ENCODE measurements at regions not wholly inside any gene's neighbourhood (a gene's known extent, or its start where the extent isn't known, plus 50 kb on each side); places are given as distances from the start of the nearest gene placed in this dataset.
"Not testable (repeated sequence)": the region's sequence is repeated elsewhere in the genome, so short reads cannot be mapped to it uniquely, and the experiment has no call there.

GRCh38 chr4:145295547-145295946, 115.2 kb upstream of the OTUD4 start:
- no peak for DNase-seq (ENCODE audit: low spot score)

DNA sequence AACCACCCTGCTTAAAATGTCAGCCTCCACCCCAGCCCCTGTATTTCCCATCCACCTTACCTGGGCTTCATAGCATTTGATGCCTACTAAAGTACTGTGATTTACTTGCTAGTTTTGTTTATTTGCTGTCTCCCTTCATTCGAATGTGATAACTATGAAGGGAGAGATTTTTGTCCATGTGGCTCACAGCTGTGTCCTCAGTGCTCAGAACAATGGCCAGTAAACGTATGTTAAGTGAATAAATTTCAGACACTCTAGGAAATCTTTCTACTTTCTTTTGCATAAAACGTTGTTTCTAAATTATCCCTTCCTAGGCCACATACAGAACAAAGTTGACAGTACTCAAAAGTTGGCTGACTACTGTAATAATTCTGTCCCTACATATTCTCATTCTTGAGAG, 114.7 kb upstream of the OTUD4 start:
- no peak for DNase-seq (ENCODE audit: low spot score)

DNA sequence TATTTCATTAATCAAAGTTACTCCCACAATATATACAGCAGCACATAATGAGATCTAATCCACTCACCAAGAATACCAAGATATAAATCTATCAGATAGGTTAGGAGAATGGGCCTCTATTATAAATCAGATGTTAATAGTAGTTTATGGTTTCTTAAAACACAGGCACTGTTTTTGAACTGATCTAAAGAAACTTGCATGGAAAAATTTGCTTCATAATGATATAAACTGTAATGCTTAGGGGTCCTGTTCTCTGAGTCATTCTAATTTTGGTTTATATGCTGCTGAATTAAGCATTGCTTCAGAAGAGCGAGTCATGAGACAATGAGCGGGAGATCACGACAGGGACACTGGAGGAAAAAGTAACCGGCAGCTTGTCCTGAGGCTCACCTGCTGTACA, 113.3 kb upstream of the OTUD4 start:
- DNase-seq (ENCODE audit: low spot score), result no peak

DNA sequence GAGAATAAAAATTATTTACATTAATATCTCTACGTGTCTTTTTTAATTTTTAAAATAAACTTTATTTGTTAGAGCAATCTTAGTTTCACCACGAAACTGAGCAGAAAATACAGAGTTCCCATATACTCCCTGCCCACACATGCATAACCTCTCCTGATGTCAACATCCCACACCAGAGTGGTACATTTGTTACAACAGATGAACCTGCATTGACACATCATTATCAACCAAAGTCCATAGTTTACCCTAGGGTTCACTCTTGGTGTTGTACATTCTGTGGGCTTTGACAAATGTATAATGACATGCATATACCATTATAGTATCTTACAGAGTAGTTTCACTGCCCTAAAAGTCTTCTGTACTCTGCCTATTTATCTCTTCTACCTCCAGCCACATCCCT, 110.6 kb upstream of the OTUD4 start:
- DNase-seq (ENCODE audit: low spot score), result no peak

- no peak for DNase-seq (ENCODE audit: low spot score)
These were observed 109.2 kb upstream of the OTUD4 start for GRCh38 chr4:145289403-145290076.

- no peak for DNase-seq (ENCODE audit: low spot score)
These were observed 107.0 kb upstream of the OTUD4 start for GRCh38 chr4:145287351-145287750.

DNA sequence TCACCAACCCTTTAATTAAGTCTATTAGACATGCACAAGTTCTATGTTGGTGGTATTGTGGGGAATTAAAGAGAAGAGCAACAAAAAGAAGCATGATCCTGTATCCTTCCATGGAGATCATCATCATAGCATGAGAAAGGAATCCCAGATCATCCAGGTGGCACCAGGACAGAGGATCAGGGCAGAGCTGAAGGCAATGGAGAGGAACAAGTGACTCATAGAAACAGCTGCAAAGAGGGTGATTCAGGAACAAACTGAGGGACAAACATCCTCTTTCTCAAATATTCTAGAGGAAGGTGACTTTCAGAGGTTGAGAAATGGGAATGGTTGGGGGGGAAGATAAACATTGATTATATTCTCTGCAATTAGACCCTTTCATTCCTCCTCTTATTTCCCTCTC, 105.5 kb upstream of the OTUD4 start:
- DNase-seq (ENCODE audit: low spot score), result no peak

DNA sequence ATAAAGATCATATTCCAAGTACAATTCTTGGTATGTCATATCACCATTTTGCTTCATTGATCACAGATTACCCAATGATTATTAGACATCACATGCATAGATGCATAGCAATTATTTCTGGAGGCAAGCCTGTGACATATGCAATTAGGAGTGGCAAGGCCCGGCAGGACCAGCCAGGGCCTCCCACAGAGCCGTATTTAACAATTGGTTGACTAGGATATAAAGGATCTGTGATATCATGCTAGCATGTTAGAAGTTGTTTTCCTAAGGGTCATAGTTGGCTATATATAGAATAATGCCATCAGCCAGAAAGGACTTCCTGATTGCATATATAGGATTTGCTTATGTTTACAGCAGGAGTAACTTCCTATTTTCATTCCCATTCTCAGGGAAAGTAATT, 103.5 kb upstream of the OTUD4 start:
- no peak for DNase-seq (ENCODE audit: low spot score)

GRCh38 chr4:145281951-145282350, 101.6 kb upstream of the OTUD4 start:
- DNase-seq (ENCODE audit: low spot score), result no peak

DNA sequence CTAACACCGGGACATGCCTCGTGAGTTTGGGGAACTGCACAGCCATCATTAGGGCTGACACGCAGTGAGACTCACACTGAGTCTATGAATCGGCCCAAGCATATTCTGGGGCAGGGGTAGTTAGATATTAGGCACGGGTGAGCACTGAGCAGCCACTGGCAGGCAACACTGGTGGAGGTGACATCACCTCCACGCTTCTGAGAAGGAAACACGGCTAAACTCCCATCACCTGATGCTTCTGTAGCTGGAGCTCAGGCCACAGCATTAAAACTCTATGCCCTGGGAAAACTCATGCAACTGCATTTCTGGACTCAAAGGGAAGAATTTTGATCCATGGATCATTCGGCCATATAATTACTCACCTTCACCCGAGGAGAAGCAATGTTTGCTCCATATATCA, 100.8 kb upstream of the OTUD4 start:
- no peak for DNase-seq (ENCODE audit: low spot score)

DNA sequence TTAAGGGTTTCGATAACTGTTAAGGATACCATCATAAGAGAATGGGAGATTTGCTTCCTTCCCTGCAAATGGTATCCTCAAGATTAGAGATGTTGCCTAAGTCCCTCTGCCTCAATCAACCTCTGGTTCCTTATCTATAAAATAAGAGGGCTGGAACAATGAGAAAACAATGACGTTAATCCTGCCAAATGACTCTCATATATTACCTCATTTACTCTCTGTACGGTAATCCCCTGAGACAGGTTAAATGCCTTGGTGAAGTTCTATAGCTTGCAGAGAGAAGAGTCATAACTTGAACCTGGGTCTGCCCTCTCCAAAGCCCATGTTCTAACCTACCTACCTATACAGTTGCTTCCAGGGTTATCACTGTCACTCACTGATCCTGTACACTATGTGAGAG, 100.2 kb upstream of the OTUD4 start:
- DNase-seq (ENCODE audit: low spot score), result no peak

DNA sequence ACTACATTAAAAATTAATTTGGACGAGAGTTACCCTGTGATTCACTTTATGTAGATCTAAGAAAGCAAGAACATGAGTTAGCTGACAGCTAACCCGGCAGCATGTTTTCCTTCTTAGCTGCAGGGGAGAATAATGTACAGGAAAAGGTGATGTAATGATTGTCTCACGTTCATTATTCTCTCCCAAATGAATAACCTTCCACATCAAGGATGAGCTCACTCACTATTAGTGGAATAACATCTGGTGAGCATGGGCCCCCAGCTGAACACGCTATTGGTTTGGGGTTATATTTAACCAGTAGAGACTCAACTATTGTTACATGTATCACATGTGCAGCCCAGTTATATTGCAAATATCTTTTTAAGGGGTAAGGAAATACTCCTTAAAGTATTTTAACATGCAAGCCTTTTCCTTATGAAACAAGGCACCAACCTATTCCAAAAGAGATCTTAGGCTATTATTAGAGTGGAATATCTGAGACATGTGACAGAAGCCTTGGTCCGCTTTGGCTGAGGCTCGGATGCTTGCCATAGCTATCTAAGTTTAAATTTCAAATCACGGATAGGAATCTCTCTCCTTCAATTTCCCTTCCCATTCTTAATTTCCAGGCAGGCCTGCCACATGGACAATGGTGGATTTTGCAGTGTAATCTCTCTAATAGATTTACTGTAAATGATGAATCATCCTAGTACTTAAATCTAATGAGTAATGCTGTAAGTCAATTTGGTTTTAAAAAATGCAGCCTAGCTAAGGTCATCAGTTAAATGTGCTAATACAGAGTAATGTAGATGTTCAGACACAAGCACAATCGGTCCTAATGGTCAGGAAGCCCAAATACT, 99.0 kb upstream of the OTUD4 start:
- no peak for DNase-seq (ENCODE audit: low spot score)

- DNase-seq (ENCODE audit: low spot score), result no peak
These were observed 98.1 kb upstream of the OTUD4 start for GRCh38 chr4:145278341-145279121.

DNA sequence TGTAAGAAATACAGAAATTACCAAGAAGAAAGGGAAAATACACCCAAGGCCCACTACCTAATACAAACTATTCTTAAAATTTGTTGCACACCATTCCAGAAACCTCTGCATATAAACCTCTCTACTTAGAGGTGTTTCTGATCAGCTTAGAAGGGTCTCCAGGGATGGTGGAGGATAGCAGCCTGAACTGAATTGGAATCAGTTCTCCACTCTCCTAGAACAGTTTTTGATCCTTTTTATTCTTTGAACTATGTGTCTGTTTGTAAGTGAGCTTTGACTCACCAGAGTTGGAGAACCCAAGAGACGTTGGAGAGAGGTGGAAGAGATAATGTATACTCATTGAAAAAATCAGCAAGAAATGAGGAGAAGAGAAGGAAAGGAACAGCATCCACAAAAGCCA, 96.6 kb upstream of the OTUD4 start:
- no peak for DNase-seq (ENCODE audit: low spot score)

DNA sequence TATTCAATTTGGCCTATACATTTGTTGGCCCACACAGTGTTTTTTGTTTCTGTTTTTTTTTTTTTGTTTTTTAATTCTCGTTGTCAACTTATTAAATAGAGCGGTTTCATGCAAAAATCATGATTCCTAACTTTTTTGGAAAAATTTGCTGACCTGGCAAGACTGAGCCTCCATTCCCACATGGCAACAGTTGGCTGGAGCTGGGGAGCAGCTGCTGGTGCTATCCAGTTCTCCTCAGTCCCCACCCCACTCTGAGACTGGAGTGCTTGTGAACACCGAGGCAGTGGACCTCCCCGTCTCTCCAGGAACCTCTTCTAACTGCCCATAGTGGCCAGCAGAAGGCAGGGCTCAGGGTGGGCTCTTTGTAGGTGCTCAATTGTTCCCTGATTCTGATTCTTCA, 95.7 kb upstream of the OTUD4 start:
- no peak for DNase-seq (ENCODE audit: low spot score)

DNA sequence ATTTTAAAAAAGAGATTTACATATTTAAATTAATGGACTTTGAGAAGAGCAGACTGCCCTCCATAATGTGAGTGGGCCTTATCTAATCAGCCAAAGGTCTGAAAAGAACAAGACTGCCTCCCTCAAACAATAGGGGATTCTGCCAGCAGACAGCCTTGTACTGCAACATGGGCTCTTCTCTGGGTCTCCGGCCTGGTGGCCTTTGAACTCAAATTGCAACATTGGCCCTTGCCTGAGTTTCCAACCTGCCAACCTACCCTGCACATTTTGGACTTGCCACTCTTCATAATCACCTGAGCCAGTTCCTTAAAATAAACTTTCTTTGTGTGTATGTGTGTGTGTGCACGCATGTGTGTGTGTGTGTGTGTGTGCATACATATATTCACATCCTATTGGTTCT, 90.8 kb upstream of the OTUD4 start:
- no peak for DNase-seq (ENCODE audit: low spot score)

DNA sequence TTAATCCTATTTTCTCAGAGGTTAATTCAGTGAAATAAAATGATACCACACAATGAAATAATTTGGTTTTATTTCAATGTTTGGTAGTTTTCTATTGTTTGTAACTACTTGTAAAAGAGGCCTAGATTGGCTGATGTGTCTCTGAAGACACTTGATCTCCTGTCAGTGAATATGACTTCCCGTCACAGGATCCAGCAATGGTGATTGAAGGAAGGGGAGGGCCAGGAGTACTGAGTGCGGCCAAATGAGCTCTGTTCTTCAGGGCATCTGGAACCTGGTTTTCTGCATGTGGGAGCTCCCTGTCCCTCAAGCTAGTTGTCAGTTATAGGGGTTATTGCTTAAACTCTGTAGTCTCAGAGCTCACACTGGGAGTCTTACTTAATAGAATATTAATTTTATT, 86.5 kb upstream of the OTUD4 start:
- no peak for DNase-seq (ENCODE audit: low spot score)

GRCh38 chr4:145260091-145260490, 79.7 kb upstream of the OTUD4 start:
- no peak for DNase-seq (ENCODE audit: low spot score)

- not testable (repeated sequence) for DNase-seq (ENCODE audit: low spot score)
These were observed 74.9 kb upstream of the OTUD4 start for GRCh38 chr4:145255311-145255710.

GRCh38 chr4:145252190-145252589, 71.8 kb upstream of the OTUD4 start:
- no peak for DNase-seq (ENCODE audit: low spot score)

DNA sequence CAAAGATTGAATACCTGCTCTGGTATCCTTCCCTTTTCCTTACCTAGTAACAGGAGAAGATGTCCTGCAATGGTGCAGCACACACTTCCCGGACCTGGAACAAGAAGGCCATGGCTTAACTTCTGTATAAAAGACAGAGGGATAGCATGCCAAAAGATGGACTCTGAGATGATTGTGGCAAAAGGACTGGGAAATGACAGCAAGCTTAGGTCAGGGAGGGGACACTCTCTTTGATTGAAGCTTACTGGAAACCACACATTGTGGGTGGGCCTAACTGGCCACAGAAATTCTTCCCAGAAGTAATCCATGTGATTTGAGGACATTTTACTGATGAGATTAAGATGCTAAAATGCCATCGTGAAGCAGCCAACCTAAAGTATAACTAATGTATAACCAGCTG, 71.0 kb upstream of the OTUD4 start:
- DNase-seq (ENCODE audit: low spot score), result no peak

DNA sequence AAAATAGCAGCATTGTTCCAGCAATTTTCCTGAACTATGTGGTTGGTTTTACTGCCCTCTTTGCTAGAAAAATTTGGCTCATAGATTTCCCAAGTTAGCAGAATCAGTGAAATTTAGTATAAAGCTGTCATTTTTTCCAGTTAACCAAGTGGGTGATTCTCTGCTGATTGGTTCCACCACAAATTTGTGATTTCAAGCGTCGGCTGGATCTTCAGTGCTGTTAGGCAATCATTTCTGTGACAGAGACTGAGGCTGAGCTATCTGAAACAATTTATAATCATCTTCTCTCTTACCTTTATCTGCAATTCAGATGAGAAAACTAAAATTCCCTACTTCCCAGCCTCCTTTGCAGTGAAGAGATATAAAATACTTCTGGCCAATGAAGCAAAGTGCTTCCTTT, 68.6 kb upstream of the OTUD4 start:
- DNase-seq (ENCODE audit: low spot score), result no peak

- DNase-seq (ENCODE audit: low spot score), result no peak
These were observed 68.1 kb upstream of the OTUD4 start for GRCh38 chr4:145248502-145248901.
